ENCODE measurements at regions not wholly inside any gene's neighbourhood (a gene's known extent, or its start where the extent isn't known, plus 50 kb on each side); places are given as distances from the start of the nearest gene placed in this dataset.

DNA sequence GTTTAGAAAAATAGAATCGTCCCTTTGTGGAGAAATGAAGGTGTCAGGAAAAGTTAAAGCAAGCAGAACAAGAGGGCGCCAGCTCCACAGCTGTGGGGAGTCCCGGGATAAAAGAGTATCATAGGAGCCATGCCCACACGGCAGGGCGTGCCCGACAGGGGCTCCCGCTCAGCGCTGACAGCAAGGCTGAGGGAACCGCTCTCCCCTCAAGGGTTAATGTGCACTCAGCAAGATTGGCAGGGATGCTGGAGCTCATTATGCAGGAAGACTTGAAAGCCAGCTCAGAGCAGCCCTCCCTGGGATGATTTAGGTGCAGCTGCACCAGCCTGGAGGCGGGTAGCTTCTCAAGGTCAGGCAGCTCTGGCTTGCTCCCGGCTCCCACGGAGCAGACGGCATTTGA lies 500.2 kb downstream of the EIPR1 start:
- in situ Hi-C loops (cut with MboI; ENCODE audit: low sequenced_read_pairs in 4 of 4) = no loop called here
- H3K4me3 ChIP-seq = no peak overlapping the region
- no peak for TF ChIP-seq POLR2A (IDR thresholded peaks at IDR 0.05)
- TF ChIP-seq, protein P1, sequence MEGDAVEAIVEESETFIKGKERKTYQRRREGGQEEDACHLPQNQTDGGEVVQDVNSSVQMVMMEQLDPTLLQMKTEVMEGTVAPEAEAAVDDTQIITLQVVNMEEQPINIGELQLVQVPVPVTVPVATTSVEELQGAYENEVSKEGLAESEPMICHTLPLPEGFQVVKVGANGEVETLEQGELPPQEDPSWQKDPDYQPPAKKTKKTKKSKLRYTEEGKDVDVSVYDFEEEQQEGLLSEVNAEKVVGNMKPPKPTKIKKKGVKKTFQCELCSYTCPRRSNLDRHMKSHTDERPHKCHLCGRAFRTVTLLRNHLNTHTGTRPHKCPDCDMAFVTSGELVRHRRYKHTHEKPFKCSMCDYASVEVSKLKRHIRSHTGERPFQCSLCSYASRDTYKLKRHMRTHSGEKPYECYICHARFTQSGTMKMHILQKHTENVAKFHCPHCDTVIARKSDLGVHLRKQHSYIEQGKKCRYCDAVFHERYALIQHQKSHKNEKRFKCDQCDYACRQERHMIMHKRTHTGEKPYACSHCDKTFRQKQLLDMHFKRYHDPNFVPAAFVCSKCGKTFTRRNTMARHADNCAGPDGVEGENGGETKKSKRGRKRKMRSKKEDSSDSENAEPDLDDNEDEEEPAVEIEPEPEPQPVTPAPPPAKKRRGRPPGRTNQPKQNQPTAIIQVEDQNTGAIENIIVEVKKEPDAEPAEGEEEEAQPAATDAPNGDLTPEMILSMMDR (IDR thresholded peaks at IDR 0.05 in 4 of 5, conservative IDR thresholded peaks at IDR 0.05 in 1 of 5) = no peak

DNA sequence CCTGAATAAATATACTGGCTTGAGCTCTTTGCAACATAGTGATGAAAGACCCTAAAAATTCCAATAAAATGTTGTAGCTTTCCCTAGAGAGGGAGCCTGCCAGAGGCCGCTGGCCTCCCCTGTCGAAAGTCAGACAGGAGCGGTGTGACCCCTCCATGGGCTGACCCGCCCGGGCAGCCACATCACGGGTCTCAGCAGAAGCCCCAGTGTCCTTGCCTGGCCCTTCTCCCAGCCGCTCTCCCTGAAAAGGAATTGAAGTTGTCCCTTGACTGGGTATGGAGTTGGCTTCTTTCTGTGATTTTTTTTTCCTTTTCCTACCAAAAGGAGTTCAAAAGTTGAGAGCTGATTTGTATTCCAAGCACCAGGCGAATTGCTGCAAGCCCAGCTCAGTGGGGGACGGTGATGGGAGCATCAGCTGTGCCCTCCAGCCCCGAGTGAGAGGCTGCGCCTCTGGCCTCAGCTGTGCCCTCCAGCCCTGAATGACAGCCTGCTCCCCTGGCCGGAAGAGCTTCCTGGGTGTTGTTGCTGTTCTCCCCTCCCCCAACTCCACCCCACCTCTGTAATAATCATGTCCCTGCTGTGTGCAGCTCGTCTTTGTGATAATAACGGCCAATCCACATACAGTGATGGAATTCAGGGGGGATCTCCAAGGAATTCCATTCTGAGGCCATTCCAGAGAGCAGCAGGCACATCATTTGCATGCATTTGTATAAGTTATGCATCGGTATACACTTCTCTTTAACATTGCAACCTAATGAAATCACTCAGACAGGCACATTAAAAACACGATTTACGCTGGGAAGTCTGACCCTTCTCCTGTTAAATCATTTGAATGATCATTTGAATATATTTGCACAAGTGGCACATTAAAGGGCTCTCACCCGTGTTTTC lies 501.0 kb downstream of the EIPR1 start:
- Histone ChIP-seq H3K4me3 (no peak overlapping the region), H3K27ac (no peak overlapping the region), H3K9me3 (no peaks in the 10 kb centered on the region), H3K27me3 (no peaks in the 10 kb centered on the region), H3K36me3 (no peaks in the 10 kb centered on the region), H3K4me1 (no peaks in the 10 kb centered on the region)
- ATAC-seq (no peak), DNase-seq (no peak)
- no peak for TF ChIP-seq POLR2A (IDR thresholded peaks at IDR 0.05)
- TF ChIP-seq, protein P1 (IDR thresholded peaks at IDR 0.05 in 4 of 5, conservative IDR thresholded peaks at IDR 0.05 in 1 of 5) = no peak
- intact Hi-C loops (cut with DNase I; ENCODE audit: low total_unique reads) = no loop called here
- in situ Hi-C loops (cut with MboI; ENCODE audit: low sequenced_read_pairs in 4 of 4) = no loop called here

More for the DNA sequence above, 500.2 kb downstream of the EIPR1 start:
- H3K27me3 ChIP-seq = no peaks in the 10 kb centered on the region
- H3K27ac ChIP-seq = no peak overlapping the region
- no peaks in the 10 kb centered on the region for H3K9me3 ChIP-seq
- H3K4me1 ChIP-seq = no peaks in the 10 kb centered on the region
- ATAC-seq = no peak
- no peak for DNase-seq
- intact Hi-C loops (cut with DNase I; ENCODE audit: low total_unique reads) = no loop called here
- H3K36me3 ChIP-seq = no peaks in the 10 kb centered on the region

DNA sequence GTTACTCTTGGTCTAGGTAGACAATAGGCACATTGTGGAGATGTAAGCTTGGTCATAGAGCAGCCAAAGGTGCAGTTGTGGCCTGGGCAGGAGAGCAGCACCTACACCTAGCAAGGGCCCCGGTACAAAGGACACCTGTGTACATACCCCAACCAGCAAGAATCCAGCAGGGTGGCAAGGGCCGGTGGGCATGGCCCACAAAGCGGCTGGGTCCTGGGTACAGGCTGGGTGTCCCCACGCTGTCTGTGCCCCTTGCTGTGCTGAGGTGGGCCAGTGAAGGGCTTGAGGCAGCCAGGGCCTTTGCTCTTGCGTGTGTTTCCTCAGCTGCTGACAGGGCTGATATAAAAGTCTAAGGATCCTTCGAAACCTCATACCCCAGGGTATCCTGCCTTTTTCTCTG lies 501.8 kb downstream of the EIPR1 start:
- in situ Hi-C loops (cut with MboI; ENCODE audit: low sequenced_read_pairs in 4 of 4) (no loop called here), intact Hi-C loops (cut with DNase I; ENCODE audit: low total_unique reads) (no loop called here)
- no peaks in the 10 kb centered on the region for H3K4me1 ChIP-seq
- ATAC-seq = no peak
- no peaks in the 10 kb centered on the region for H3K27me3 ChIP-seq
- no peak overlapping the region for H3K27ac ChIP-seq
- no peaks in the 10 kb centered on the region for H3K9me3 ChIP-seq
- no peak for DNase-seq
- no peak for TF ChIP-seq POLR2A (IDR thresholded peaks at IDR 0.05)
- TF ChIP-seq, protein P1 (IDR thresholded peaks at IDR 0.05 in 4 of 5, conservative IDR thresholded peaks at IDR 0.05 in 1 of 5) = no peak
- no peaks in the 10 kb centered on the region for H3K36me3 ChIP-seq
- no peak overlapping the region for H3K4me3 ChIP-seq

DNA sequence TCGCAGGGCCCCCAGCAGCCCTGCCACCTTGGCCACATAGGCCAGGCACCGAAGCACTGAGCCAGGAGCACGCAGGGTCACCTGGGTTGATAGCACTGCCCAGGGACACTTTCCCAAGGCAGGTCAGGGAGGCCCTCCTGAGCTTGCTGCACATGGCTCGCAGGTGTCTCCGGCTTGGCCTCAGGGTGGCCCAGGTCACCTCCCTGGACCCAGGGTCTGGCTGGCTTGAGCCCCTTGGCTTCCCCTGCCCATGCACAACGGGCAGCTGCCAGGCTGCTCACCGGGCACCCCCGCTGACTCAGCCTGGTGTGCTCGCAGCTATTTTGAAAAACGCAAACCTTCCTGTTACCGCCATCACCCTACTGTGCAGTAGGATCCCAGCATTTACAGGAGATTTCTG lies 502.3 kb downstream of the EIPR1 start:
- in situ Hi-C loops (cut with MboI; ENCODE audit: low sequenced_read_pairs in 4 of 4) = no loop called here
- intact Hi-C loops (cut with DNase I; ENCODE audit: low total_unique reads) = no loop called here
- ATAC-seq (no peak), DNase-seq (no peak)
- no peaks in the 10 kb centered on the region for H3K36me3 ChIP-seq
- H3K4me1 ChIP-seq = no peaks in the 10 kb centered on the region
- TF ChIP-seq POLR2A (IDR thresholded peaks at IDR 0.05) = no peak
- TF ChIP-seq, protein P1 (IDR thresholded peaks at IDR 0.05 in 4 of 5, conservative IDR thresholded peaks at IDR 0.05 in 1 of 5) = no peak
- H3K27ac ChIP-seq = no peak overlapping the region
- no peaks in the 10 kb centered on the region for H3K9me3 ChIP-seq
- no peaks in the 10 kb centered on the region for H3K27me3 ChIP-seq
- H3K4me3 ChIP-seq = no peak overlapping the region

All from gastrocnemius medialis (tissue), 4 donors.